ENCODE measurements at regions not wholly inside any gene's neighbourhood (a gene's known extent, or its start where the extent isn't known, plus 50 kb on each side); places are given as distances from the start of the nearest gene placed in this dataset.

DNA sequence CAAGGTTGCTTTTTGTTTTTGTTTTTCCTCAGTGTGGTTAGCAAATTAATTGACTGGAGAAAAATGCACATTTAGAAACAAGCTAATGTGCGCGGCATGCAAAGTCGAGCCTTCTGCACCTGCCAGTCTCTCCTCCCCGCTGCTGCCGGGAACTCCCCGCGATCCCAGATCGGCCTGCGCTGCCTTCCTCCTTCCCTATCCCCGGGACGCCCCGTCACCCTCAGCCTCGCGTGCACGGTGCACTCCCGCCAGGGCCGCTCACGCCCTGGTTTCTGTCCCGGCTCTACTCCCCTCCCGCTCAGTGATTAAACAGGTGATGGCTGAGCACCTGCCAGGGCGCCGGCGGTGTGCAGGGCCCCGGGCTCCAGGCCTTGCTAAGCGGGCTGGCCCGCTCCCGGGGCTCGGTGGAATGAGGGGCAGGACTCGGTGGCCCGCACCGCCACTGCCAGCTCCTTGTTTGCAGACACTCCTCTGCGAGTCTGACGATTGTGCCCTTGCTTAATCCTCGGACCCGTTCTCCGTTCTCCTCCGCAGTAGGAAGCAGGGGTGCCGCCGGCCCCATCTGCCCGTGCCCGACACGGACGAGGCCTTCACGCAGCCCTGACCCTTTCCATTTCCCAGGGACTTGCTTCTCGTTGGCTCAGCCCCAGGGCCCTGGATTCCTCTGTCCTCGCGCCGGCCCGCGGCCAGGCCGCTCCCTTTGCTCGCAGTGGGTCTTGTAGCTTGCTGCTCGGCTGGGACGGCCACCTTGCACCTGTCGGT lies 143.4 kb downstream of the TRIML1 start:
- no peaks in the 10 kb centered on the region for H3K9me3 ChIP-seq
- WGBS, 2 donors, result 4 to 12% methylated on average over 43 to 55 of the region's 55 CpGs
- H3K4me1 ChIP-seq, result peaks cover 0 to 8% (median 0%) of the 10 kb centered on the region in 4 donors
- peak overlapping the region in 2 of 4 donors; percentile 15 to 30 for H3K4me3 ChIP-seq
- DNase-seq (ENCODE audit: low spot score in 2 of 2), result no peak
- TF ChIP-seq, protein P1, sequence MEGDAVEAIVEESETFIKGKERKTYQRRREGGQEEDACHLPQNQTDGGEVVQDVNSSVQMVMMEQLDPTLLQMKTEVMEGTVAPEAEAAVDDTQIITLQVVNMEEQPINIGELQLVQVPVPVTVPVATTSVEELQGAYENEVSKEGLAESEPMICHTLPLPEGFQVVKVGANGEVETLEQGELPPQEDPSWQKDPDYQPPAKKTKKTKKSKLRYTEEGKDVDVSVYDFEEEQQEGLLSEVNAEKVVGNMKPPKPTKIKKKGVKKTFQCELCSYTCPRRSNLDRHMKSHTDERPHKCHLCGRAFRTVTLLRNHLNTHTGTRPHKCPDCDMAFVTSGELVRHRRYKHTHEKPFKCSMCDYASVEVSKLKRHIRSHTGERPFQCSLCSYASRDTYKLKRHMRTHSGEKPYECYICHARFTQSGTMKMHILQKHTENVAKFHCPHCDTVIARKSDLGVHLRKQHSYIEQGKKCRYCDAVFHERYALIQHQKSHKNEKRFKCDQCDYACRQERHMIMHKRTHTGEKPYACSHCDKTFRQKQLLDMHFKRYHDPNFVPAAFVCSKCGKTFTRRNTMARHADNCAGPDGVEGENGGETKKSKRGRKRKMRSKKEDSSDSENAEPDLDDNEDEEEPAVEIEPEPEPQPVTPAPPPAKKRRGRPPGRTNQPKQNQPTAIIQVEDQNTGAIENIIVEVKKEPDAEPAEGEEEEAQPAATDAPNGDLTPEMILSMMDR (IDR thresholded peaks at IDR 0.05), result no peak
- peaks cover 0 to 16% of the 10 kb centered on the region in 2 donors for H3K27me3 ChIP-seq
- H3K36me3 ChIP-seq, result no peaks in the 10 kb centered on the region
- H3K27ac ChIP-seq, result no peak overlapping the region

DNA sequence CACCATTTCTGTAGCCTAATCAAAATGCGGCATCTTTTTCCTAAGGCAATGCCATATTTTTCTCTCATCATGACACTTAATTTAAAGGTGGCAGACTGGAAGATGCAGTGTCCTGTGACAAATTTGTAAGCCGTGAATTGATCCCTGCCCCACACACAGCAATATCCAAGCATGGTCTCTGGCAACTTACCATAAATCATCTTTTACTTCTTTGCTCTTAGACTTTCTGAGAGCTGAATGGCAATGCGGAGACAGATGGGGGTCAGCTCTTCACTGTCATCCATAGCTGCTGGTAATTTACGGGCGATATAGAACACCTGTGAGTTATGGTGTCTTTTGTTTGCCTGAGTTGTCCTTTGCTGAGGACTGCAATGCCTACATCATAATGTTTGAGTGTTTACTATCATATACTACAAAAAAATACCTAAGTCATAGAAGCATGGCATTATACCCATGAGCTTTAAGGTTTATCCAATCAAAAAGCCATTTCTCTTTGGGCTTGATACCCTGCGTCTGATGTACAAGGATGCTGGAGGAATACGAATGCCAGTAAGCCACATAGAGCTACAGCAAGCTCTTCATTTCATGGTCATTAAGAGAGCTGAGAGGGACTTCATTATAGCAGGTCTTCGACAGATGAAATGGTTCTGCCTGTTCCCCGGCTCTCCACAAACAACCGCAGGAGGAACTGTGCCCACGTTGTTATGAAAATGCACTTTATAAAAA lies 148.1 kb downstream of the TRIML1 start:
- 89 to 96% methylated on average over 11 of the region's 11 CpGs for WGBS, 2 donors
- no peak for DNase-seq (ENCODE audit: low spot score in 2 of 2)
- TF ChIP-seq, protein P1 (IDR thresholded peaks at IDR 0.05), result no peak
- no peak for TF ChIP-seq EP300 (IDR thresholded peaks at IDR 0.05)
- TF ChIP-seq POLR2A (IDR thresholded peaks at IDR 0.05), result no peak
- no peak overlapping the region for H3K27ac ChIP-seq
- no peaks in the 10 kb centered on the region for H3K9me3 ChIP-seq
- H3K4me1 ChIP-seq, result peaks cover 0 to 7% (median 0%) of the 10 kb centered on the region in 4 donors
- H3K27me3 ChIP-seq, result peaks cover 0 to 9% of the 10 kb centered on the region in 2 donors
- no peak overlapping the region for H3K4me3 ChIP-seq
- no peaks in the 10 kb centered on the region for H3K36me3 ChIP-seq

DNA sequence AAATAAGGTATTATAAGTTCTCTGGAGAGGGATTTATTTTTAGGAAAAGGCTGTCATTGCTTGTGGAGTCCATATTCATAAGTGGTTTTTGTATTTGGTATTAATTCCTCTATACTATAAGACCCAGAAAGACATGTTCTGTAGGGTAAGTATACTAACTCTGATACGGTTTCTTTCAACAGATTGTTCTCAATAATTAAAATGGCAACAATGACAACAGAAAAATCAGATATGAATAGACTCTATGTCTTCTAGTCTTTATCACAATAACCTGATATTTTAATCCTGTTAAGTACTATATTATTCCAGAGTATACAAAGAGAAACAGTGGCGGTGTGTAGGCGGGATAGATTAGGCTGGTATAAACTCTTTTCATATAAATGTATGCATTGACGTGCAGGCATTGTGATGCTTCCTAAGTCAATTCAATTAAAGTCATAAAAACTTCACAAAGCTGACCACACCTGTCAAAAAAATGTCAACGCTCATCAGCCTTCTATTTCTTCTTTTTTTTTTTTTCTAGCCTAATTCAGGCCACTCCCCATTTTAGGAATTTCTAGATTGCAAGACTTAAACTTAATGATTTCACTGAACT lies 150.4 kb downstream of the TRIML1 start:
- H3K27ac ChIP-seq, result no peak overlapping the region
- DNase-seq (ENCODE audit: low spot score in 2 of 2), result no peak
- 75 to 82% methylated on average over 5 of the region's 5 CpGs for WGBS, 2 donors
- TF ChIP-seq, protein P1 (IDR thresholded peaks at IDR 0.05), result no peak
- TF ChIP-seq POLR2A (IDR thresholded peaks at IDR 0.05), result no peak
- TF ChIP-seq EP300 (IDR thresholded peaks at IDR 0.05), result no peak
- no peaks in the 10 kb centered on the region for H3K9me3 ChIP-seq
- no peaks in the 10 kb centered on the region for H3K36me3 ChIP-seq
- no peaks in the 10 kb centered on the region for H3K27me3 ChIP-seq
- H3K4me1 ChIP-seq, result no peaks in the 10 kb centered on the region
- no peak overlapping the region for H3K4me3 ChIP-seq

DNA sequence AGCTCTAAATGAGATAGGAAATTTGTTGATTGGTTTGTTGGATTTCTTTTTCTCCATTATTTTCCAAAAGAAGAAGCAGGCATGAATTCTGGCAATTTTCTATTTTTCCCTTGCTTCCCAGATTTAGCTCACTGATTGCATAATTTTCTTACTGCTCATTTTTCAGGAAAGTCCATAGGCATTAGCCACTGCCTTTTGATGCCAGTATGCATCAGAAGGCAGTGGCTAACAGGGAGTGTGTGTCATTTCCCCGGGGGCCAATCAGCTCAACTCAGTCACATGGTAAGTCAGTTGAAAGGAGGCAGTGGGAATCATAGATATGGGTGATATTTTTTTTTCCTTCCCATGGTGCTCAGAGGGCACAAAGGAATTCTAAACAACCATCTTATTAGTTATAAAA lies 156.7 kb downstream of the TRIML1 start:
- no peak overlapping the region for H3K27ac ChIP-seq
- TF ChIP-seq, protein P1 (IDR thresholded peaks at IDR 0.05), result no peak
- TF ChIP-seq POLR2A (IDR thresholded peaks at IDR 0.05) (no peak), EP300 (IDR thresholded peaks at IDR 0.05) (no peak)
- H3K27me3 ChIP-seq, result no peaks in the 10 kb centered on the region
- no peak for DNase-seq (ENCODE audit: low spot score in 2 of 2)
- no peaks in the 10 kb centered on the region for H3K4me1 ChIP-seq
- H3K36me3 ChIP-seq, result no peaks in the 10 kb centered on the region
- 77 to 83% methylated on average over 1 of the region's 1 CpG for WGBS, 2 donors
- no peak overlapping the region for H3K4me3 ChIP-seq
- peaks cover 0 to 7% (median 0%) of the 10 kb centered on the region in 4 donors for H3K9me3 ChIP-seq

DNA sequence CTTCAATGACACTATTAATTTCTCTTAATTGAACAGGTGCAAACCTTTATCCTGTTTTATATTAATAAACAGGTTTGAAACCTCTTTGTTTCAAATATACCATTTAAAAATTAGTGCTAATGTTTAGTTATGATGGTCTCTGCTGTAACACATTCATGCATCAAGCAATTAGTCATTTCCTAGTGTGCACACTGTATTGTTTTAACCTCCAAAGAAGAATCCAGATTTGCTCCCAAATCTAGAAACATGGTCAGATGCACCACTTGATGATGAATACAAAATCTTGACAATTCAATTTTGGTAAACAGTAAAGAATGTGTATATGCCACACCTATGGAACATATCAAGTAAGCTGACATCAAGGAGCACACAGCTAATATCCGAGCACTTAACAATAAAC lies 157.1 kb downstream of the TRIML1 start:
- no peaks in the 10 kb centered on the region for H3K4me1 ChIP-seq
- H3K36me3 ChIP-seq, result no peaks in the 10 kb centered on the region
- no peak overlapping the region for H3K27ac ChIP-seq
- no peak for DNase-seq (ENCODE audit: low spot score in 2 of 2)
- H3K4me3 ChIP-seq, result no peak overlapping the region
- TF ChIP-seq, protein P1 (IDR thresholded peaks at IDR 0.05), result no peak
- TF ChIP-seq EP300 (IDR thresholded peaks at IDR 0.05) (no peak), POLR2A (IDR thresholded peaks at IDR 0.05) (no peak)
- 73 to 76% methylated on average over 1 of the region's 1 CpG for WGBS, 2 donors
- peaks cover 0 to 12% (median 0%) of the 10 kb centered on the region in 4 donors for H3K9me3 ChIP-seq
- H3K27me3 ChIP-seq, result no peaks in the 10 kb centered on the region
